ENCODE measurements at regions not wholly inside any gene's neighbourhood (a gene's known extent, or its start where the extent isn't known, plus 50 kb on each side); places are given as distances from the start of the nearest gene placed in this dataset.

- DNase-seq (ENCODE audit: low read depth): peak; percentile 36
- no peak for TF ChIP-seq CTCF (conservative IDR thresholded peaks at IDR 0.05; ENCODE audit: control insufficient read depth, insufficient read depth, low read depth, low read length)
- no peak overlapping the region for H3K4me3 ChIP-seq (ENCODE audit: control insufficient read depth, low read depth, low read length)
Observed at GRCh38 chr9:12604164-12604821, 88.9 kb upstream of the TYRP1 start.

GRCh38 chr9:12612211-12612770 is 80.9 kb upstream of the TYRP1 start:
- H3K4me3 ChIP-seq (ENCODE audit: control insufficient read depth, low read depth, low read length): no peak overlapping the region
- no peak for DNase-seq (ENCODE audit: low read depth)
- TF ChIP-seq CTCF (conservative IDR thresholded peaks at IDR 0.05; ENCODE audit: control insufficient read depth, insufficient read depth, low read depth, low read length): no peak

- DNase-seq (ENCODE audit: low read depth): no peak
- no peak for TF ChIP-seq CTCF (conservative IDR thresholded peaks at IDR 0.05; ENCODE audit: control insufficient read depth, insufficient read depth, low read depth, low read length)
- no peak overlapping the region for H3K4me3 ChIP-seq (ENCODE audit: control insufficient read depth, low read depth, low read length)
Observed at GRCh38 chr9:12613071-12613470, 80.1 kb upstream of the TYRP1 start.

- H3K4me3 ChIP-seq (ENCODE audit: control insufficient read depth, low read depth, low read length): no peak overlapping the region
- no peak for TF ChIP-seq CTCF (conservative IDR thresholded peaks at IDR 0.05; ENCODE audit: control insufficient read depth, insufficient read depth, low read depth, low read length)
- no peak for DNase-seq (ENCODE audit: low read depth)
Observed at GRCh38 chr9:12614488-12614887, 78.7 kb upstream of the TYRP1 start.

GRCh38 chr9:12618956-12619355 is 74.2 kb upstream of the TYRP1 start:
- DNase-seq (ENCODE audit: low read depth): no peak
- TF ChIP-seq CTCF (conservative IDR thresholded peaks at IDR 0.05; ENCODE audit: control insufficient read depth, insufficient read depth, low read depth, low read length): no peak
- H3K4me3 ChIP-seq (ENCODE audit: control insufficient read depth, low read depth, low read length): no peak overlapping the region

GRCh38 chr9:12625844-12626243 is 67.3 kb upstream of the TYRP1 start:
- H3K4me3 ChIP-seq (ENCODE audit: control insufficient read depth, low read depth, low read length): no peak overlapping the region
- TF ChIP-seq CTCF (conservative IDR thresholded peaks at IDR 0.05; ENCODE audit: control insufficient read depth, insufficient read depth, low read depth, low read length): no peak
- DNase-seq (ENCODE audit: low read depth): no peak
